AG10803 (cell line): ENCODE measurements at regions not wholly inside any gene's neighbourhood (a gene's known extent, or its start where the extent isn't known, plus 50 kb on each side); places are given as distances from the start of the nearest gene placed in this dataset.
A peak's percentile ranks its signal among the peaks of the same experiment; 100 is the strongest.
"Not testable (repeated sequence)": the region's sequence is repeated elsewhere in the genome, so short reads cannot be mapped to it uniquely, and the experiment has no call there.

Experiments
- DNase-seq: peaks from one replicate; pipeline ENCODE4 v3.0.0; 2010; ENCODE audit warnings: low read depth
- H3K4me3 ChIP-seq: 2 replicates; pipeline ENCODE4 v1.5.1; 2011; ENCODE audit warnings: mild to moderate bottlenecking, low read length, control low read depth
- CTCF ChIP-seq: conservative IDR thresholded peaks from 2 replicates; pipeline ENCODE4 v1.5.1; 2011; ENCODE audit warnings: mild to moderate bottlenecking, low read length, control low read depth, inconsistent platforms

GRCh38 chr21:8695889-8696288 lies 1825.5 kb upstream of the TPTE start:
- TF ChIP-seq CTCF, result 0 out of 2 replicates have a peak, but pooled peaks have one; percentile 3
- not testable (repeated sequence) for H3K4me3 ChIP-seq, DNase-seq

GRCh38 chr21:8701297-8701696 lies 1820.1 kb upstream of the TPTE start:
- not testable (repeated sequence) for DNase-seq, H3K4me3 ChIP-seq
- 0 out of 2 replicates have a peak, but pooled peaks have one; percentile 14 for TF ChIP-seq CTCF

- not testable (repeated sequence) for H3K4me3 ChIP-seq
Observed at GRCh38 chr21:8705829-8706228, 1815.6 kb upstream of the TPTE start.

More at GRCh38 chr21:8705829-8706228, 1815.6 kb upstream of the TPTE start:
- DNase-seq, result not testable (repeated sequence)
